HG02870 (cell line): ENCODE measurements at regions not wholly inside any gene's neighbourhood (a gene's known extent, or its start where the extent isn't known, plus 50 kb on each side); places are given as distances from the start of the nearest gene placed in this dataset.
A peak's percentile ranks its signal among the peaks of the same experiment; 100 is the strongest.

Experiments
- ATAC-seq: cut with Tn5 transposase; IDR thresholded peaks from one replicate; pipeline ENCODE4 v1.9.1; 2021; ENCODE audit warnings: mild to moderate bottlenecking, moderate library complexity; ENCODE audit not compliant: unreplicated experiment

DNA sequence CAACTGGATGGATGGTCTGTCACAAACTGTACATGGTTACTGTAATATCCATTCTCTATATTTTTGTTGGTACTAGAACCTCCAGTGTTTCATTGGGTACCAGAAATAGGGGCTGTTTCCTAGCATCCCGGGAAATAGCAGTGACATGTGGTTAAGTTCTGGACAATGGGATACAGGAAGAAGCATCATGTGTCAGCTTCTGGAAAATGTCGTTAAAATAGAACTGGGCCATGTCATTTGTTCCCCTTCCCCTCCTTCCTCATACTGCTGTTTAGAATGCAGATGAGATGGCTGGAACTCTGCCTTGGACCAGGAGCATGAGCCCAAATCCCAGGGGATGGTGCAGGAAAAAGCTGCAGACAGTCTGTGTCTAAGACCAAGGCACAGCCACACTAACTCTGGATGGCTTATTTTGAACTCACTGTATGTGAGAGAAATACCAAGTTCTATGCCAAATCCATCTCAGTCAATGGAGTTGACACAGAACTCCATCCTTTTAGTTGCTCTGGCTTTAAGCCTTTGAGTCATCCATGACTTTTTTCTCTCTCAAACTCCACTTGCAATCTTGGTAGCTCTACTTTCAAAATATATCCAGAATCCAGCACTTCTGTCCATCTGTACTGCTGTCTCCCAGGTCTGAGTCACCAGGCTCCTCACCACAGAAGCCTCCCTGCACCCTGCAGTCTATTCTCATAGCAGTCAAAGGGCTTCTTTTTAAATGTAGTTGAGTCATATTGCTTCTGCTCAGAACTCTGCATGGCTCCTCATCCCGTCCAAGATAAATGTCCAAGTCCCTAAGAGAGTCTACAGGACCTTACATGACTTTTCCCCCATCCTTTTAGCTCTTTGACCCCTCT, 184.2 kb downstream of the NSG2 start:
- ATAC-seq = no peak

DNA sequence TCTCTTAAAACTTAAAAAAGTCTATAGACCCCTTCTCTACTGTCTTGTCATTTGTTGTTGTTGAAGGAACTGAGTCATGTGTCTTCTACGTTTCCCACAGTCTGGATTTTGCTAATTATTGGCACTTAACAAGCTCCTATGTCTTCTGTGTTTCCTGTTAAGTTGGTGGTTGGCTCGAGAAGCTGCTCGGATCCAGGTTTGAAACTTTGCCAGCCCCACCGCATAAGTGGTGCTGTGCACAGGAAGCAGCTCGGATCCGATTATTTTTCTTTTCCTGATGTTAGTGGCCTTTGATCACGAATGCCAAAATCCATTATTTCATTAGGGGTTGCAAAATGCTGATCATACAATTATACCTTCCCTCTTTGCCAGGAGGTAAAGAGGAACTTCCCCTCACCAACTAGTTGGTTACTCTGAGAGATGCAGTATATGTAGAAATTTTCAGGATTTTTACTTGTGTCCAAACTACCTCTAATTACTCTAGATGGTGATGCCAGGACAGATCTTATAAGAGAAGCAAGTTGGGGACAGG, 186.5 kb downstream of the NSG2 start:
- no peak for ATAC-seq

DNA sequence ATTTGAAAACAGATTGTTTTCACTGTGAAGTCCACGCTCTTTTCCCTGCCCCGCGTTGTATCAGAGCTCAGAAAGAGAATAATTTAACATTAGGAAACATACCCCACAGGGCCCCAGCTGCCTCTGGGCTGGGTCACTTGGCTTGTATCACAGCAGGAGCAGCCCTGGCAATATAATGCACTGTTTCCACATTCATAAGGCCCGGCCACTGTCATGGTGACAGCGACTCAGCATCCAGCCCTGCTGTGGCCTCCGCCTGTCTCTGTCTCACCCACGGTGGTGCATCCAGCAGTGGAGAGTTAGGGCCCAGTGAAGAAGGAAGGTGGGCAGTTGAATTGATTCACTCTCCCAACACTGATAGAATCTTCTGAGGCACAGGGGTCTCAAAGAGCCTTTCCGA, 188.9 kb downstream of the NSG2 start:
- ATAC-seq = no peak

DNA sequence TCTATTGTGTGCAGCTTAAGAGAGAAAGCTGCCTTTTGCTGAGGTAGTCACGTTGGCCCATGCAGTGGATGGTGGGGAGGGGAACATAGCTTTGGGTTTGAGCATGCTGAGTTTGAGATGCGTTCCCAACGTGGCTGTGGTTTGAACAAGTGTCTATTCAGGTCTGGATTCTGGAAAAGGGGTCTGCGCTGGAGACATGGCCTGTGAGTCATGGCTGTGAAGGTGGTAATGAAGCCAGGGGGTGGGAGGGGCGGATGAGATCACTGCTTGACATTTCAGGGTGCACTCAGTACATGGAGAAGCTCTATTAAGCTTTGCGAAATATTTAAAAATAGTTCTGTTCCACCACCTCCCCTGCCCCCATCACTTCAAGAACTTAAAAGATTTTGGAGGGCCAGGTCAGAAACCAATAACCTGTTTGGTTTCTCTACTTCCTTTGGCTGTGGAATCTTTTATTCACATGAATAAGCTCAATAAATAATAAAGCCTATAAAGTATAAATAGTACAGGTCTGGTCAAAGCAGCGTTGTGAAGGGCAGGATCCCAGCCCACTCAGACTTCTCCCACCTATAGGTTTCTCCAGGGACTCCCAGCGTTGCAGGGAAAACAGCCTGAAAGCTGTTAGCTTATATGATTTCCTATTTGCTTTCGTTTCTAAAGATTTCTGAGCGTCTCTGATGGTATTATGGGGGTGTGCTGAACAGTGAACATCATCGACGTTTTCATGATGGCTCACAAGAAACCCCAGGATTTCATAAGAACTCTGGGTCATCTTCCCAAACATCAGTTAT, 189.9 kb downstream of the NSG2 start:
- ATAC-seq = no peak

DNA sequence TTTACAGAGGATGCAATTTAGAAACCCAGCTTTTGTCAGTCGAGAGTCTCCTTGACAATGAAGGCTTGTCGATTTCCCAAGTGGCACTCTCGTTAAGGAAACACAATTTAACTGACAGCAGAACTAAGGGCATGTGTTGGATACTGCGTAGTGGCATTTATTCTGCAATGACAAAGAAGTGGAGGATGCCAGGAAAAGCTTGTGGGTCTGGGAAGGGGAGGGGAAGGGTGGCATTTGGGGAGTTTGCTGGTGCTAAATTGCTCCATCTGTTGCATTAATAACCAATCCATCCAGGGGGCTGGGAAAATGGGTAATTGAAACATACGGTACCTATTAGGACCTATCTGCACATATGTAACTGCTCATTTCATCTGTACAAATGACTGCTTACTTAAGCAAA, 190.6 kb downstream of the NSG2 start:
- ATAC-seq = no peak

DNA sequence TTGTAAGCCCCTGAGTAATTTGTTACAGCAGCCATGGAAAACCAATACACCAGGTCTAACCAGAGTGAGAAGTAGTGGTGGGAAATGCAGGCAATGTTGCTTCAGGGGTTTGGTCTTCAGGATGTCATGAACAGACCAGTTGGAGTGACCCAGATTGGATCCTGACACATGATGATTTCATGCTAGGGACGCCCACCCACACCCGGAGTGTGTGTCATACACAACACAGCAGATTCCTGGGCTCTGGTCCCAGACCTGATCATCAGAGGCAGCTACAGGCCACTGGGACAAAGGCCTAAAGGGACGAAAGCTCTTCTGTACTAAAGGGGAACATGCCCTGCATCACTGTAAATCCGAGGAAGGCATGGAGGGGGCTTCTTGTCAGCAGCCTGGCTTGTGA, 194.2 kb downstream of the NSG2 start:
- no peak for ATAC-seq

DNA sequence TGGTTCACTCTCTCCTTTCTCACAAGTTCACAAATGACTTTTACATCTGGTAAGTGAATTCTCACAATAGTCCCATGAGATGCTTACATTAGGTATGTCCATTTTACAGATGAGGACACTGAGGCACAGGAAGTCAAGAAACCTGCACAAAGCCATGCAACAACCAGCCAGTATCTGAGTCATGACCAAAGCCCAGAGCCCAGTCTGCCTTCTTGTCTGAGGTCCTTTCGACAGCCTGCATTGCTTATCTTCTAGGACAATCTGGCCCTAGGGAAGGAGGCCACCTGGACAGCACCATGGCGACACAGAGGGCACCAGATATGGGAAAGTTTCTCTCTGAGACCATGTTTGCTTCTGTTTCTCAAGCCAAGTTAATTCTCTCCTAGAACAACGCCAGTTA, 197.1 kb downstream of the NSG2 start:
- no peak for ATAC-seq

DNA sequence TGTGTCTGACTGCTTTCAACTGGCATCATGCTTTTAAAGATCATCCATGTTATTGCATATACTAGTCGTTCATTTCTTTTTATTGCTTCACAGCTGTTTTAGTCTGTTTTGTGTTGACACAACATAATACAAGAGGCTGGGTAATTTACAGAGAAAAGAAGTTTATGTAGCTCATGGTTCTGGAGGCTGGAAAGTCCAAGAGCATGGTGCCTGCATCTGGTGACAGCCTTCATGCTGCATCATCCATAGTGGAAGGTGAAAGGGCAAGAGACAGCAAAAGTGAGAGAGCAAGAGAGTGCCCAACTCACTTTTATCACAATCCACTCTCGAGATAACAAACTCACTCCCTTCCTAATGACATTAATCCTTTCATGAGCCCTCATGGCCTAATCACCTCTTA, 198.4 kb downstream of the NSG2 start:
- ATAC-seq = no peak

DNA sequence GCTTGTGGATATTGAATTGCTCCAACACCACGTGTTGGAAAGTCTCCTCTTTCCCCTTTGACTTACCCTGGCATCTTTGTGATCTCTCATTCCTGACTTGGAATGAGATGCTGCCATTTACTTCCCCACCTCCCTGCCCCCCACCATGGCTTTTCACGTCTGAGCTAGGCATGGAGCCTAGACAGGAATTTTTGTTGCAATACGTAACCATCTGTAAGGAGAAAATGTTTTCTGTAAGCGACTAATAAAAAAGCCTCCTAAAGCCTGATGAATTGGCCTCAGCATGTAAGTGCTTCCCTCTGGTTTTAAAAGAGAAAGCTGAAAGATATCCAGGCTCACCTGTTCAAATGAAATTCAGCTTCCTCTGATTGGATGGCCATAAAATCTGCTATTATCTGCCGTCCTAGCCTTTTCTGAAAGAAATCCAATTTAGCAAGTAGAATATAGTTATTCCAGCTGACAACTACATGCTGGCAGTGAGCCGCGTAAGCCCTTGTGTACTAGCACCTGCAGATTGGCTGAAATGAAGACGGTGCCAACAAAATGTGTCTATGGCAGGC, 200.1 kb downstream of the NSG2 start:
- ATAC-seq = no peak

DNA sequence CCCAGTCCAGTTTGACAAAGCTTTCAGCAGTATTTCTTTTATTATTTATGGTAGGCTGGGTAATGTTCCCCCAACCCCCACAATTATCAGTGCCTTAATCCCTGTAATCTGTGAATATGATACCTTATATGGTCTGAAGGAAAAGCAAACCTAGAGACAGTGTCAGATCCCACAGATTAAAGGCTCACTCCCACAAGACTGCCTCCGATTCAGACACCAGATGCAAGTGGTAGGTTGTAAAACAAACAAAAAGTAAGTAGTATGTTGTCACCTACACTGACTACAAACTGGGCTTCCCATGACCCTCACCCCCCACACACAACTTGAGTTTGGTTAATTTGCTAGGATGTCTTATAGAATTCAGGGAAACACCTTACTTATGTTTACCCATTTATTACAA, 201.2 kb downstream of the NSG2 start:
- ATAC-seq = no peak

DNA sequence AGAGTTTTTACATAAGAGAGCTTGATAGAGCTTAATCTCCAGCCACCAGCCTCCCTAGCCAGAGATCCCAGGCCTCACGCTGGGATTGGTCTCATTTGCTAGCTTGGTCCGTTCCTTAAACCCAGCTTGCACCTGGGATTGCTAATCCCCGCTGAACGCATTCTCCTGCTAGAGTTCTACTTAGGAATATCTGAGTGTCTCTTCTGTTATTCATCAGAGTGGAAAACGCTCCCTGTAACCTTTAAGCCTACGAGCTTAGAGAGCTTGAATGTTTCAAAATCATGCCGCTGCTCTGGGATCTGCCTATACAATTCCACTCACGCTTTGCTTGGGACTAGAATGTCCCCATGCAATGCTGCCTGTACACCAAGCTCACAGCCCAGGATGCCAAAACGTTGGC, 201.8 kb downstream of the NSG2 start:
- ATAC-seq = no peak

DNA sequence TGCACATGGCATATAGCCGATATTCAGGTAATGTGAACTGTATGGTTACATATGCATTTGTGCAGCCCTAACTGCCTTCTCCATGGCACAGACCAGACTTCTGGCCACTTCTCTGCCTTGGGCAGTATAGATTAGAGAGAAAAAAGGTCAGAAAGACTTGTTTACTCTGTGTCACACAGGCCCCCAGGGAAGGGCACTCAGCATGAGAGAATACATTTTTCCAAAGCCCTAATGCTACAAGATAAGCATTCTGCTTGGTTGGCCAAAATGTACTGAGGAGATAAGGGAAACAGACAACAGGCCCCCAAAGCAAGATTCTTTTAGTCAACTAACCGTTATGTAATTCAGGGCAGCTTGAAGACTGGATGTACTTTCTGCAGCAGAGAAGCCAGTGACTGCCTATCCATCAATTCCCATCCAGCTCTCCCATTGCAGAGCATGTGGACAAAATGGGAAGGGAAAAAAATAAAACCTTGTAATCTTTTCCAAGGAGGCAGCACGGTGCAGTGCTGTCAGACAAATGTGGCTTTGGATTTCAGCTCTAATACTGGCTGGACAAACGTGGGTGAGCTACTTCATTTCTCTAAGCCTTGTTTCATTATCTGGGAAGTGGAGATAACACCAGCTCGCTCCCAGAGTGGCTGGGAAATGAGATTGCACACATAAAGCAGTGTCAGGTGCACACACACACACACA, 205.9 kb downstream of the NSG2 start:
- ATAC-seq = no peak

DNA sequence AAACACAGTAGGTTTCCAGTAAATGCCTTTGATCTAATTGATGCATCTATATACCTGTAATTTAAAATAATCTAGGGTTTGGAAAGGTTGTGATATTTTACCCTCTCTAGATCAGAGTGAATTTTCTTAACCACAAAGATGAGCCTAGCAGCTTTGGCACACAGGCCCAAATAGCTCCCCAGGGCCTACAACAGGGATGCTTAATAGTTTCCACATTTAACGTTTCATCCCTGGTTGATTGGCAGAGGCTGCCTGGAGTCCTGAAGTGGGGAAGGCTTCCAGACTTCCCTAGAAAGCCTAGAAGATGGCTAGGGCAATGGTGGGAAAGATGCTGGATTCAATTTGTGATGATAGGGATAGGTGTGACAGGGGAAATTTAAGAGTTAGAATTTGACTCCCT, 206.6 kb downstream of the NSG2 start:
- no peak for ATAC-seq

DNA sequence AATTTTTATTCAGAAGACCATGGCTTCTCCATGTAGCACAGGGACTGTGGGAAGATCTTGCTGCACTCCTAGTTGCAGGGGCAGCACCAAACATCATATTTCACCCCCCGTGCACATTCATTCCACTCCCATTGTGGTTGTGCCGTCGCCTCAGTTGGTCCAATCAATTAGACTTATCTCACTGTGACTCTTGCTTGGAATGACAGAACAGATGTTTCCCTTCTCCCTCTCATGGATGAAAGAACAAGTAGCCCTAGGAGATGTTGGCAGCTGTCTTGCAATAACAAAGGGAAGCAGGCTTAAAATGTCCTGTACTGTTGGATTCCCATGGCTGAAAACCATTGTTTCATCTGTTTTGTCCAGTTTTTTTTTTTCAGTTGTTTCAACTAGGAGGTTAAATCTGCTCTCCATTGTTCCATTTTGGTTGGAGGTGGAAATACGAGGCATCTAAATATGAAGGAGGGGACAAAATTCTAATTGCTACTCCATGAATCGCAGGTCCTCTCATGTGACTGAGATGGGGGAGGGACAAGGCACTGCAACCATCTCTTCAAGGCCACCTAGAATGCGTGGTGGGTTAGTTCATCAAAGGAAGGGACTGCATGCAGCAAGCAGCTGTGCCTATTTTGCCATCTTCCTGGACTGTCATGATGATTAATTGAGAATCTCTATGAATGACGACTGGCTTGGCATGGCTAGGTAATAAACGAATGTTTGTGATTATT, 214.4 kb downstream of the NSG2 start:
- no peak for ATAC-seq

DNA sequence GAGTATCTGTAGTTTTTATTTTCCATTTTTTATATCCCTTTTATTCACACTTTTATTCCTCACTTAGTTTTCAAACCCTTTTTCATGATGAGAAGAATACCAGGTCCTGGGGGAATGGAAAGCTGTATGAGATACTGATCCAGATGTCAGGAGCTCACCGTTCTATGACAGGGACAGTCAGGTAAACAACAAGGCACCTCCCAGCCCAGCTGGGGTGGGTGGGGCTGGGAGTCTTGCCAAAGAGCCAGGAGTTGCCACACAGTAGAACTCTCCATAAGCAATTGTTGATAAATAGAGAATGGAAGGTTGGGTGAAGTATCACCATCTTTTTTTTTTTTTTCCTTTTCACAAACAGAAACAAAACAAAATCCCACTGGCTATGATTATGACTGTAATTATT, 225.8 kb downstream of the NSG2 start:
- no peak for ATAC-seq

DNA sequence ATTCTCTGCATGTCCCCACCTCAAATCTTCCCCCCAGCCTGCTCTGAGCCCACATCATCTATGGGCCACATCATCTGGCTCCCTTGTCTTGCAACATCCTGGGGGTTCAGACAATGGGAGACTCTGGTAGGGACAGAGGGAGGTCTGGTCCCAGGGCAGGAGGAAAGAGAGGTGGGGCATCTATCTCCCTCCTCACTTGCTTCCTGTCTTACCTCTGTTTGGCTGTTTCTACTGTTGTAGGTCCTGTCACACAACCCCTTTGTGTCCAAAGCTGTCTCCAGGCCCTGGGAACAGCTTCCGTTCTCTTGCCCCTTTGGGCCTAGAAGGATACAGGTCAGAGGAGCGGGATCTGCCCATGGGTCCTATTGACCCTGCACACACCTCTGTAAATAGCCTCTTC, 227.2 kb downstream of the NSG2 start:
- no peak for ATAC-seq

DNA sequence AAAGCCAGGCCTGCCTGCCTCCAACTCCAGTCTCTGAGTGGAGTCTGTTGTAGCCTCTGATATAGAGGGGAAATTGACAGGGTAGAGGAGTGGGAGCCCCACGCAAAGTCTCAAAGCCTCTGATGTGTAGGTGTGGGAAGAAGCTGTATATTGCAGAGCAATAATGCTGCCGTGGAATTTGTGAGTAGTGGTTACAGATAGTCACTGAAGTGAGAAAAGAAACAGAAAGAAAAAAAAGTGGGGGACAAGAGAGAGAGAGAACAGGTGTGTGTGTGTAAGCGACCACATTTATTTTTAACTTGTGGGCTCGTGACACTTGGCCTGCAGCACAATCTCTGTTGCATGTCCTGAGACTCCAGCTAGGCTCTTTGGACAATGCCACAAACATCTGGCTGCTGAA, 227.8 kb downstream of the NSG2 start:
- peak; percentile 91 for ATAC-seq

DNA sequence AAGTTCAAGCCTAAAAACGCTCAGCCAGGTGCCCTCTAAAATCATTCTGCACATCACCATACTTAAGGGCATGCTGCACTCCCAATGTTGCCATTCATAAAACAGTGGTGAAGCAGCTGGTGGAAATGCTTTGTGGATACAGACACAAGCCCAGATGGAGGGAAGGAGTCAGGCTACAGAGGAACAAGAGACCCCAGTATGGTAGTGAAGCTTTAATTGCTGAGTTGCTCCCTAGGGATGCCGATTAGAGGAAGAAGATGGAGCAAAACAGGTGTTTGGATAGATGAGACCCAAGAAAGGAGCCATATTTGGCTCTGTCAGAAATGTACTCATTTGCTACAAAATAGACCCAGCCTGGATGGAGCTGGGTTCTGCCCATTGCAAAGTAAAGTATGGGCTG, 230.5 kb downstream of the NSG2 start:
- ATAC-seq = no peak

DNA sequence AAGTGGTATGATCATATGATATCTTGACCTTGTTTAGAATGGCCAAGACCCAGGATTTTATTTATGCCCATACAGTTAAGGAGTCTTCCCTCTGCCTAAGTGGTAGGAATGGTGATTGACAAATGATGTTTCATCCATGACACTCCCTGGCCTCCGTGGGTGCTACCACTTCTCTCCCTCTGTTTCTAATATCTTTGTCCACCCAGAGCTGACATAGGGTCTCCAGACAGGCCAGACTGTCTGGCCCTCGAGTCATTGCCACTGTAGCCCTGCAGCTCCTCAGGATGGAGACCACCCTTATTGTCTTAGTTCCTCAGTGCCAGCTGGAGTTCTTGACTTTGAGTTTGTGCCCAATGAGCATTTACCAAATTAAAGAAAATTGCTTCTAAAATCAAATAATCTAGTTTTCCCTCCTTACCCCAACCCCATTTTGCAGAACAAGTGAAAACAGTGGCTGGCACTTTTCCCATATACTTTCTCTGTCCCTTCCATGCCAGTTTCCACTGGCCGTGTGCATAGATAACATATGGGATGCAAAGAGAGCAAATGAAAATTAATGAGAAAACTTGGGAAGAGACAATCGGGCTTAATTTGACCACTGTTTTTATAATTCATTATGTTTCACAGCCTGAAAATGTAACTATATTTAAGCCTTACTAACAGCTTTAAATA, 235.7 kb downstream of the NSG2 start:
- no peak for ATAC-seq

DNA sequence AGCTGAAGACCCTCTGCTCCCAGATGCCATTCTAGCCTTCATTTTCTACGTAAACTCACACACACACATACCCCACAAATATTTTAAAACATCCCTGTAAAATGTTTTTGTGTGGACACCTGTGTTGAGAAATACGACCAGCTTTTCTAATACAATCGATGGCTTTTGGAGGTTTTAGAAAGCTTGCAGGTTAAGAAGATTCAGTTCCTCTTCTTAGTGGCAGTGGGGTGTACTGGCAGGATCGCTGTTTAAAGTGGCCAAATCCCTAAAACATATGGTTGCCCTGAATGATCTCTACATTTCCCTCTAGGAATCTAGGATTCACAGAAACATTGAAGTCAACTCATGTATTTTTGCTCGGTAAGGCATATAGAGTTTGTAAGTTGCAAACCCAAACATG, 236.3 kb downstream of the NSG2 start:
- no peak for ATAC-seq
